ENCODE measurements at regions not wholly inside any gene's neighbourhood (a gene's known extent, or its start where the extent isn't known, plus 50 kb on each side); places are given as distances from the start of the nearest gene placed in this dataset.
A peak's percentile ranks its signal among the peaks of the same experiment; 100 is the strongest.

GRCh38 chr22:27329131-27329850 is 472.3 kb downstream of the MN1 start:
- DNase-seq = no peak

DNA sequence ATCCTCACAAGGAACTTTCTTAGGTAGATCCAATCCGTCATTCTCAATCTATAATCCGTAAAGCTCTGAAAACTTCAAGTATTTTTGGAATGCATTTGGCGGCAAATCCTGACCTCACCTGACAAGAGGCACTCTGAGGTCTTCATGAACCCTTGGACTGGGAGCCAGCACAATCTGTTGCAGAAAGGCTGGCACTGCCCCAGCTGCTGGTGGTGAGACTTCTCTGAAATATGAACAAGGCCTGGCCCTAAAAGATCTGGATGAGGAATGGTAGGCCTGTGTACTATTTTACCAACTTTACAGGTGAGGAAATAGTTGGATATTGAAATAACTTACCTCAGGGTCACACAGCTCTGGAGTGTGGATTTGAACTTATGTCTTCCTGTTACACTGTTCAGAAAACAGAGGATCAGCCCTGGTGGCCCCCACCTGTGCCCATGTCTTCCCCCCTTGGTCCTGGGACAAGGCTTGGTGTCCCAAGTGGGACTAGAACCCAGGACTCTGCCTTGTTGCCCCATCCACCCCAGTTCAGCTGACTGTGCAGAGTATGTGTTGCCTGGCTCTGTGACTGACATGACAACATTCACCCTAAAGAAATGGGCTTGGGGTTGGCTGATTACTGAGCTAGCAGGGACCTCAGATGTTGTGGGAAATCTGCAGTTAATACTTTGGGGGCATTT is 471.4 kb downstream of the MN1 start:
- DNase-seq = no peak

- peak; percentile 60 for DNase-seq
These were observed 469.9 kb downstream of the MN1 start for GRCh38 chr22:27331526-27332281.

GRCh38 chr22:27335102-27335660 is 466.4 kb downstream of the MN1 start:
- DNase-seq = no peak

GRCh38 chr22:27336151-27337090 is 465.1 kb downstream of the MN1 start:
- no peak for DNase-seq

DNA sequence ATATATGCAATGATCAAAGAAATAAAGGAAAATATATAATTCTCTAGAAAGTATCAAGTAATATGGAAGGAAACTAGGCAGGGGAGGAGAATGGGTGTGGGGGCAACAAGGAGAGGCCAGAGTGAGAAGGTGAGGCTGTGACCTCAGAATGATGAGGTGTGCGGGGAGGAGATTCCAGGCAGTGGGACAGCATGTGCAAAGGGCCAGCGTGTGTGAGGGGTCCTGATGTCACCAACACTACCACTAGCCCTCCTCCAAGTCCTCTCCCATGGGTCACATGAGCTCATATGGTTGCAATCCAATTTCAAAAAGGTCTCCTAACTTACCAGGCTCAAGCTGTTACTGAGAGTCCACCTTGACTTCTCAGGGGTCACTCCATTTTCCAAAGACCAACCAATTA is 463.9 kb downstream of the MN1 start:
- DNase-seq = no peak

DNA sequence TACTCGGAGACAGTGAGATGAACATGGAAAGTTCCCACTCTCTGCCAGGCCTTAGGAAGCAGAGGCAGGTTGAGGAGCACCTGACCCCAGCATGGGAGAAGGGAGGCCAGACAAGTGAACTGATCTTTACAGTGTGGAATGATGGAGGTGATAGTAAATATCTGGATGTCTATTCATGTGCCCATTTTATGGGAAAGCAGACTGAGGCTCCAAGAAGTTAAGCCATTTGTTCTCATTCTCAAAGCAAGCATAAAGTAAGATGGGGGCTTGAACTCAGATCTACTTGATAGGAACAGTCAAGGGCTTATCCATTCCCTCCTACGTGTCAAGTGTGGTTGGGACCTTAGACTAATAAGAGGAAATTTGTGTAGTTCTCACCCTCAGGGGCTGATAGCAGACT is 461.5 kb downstream of the MN1 start:
- DNase-seq = no peak

- no peak for DNase-seq
These were observed 457.0 kb downstream of the MN1 start for GRCh38 chr22:27344546-27344945.

DNA sequence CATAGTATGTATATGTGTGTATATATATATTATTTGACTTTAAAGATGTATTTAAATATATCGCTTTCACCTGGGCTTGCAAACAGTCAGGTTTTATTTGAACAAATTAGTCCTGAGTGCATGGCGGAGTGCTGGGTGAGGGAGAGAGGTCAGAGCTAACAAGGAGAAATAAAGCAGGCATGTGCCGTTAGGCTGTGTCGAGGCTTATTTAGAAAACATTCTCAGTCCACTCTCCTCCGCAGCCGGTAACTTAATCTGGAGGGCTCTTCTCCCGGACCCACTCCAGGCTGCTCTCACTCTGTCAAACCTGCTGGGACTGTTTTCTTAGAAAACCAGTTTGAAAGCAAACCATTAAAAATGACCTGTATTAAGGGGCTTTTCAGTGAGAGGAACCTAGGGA is 455.9 kb downstream of the MN1 start:
- DNase-seq = no peak

GRCh38 chr22:27347951-27348350 is 453.6 kb downstream of the MN1 start:
- no peak for DNase-seq

GRCh38 chr22:27348634-27349033 is 452.9 kb downstream of the MN1 start:
- DNase-seq = no peak

DNA sequence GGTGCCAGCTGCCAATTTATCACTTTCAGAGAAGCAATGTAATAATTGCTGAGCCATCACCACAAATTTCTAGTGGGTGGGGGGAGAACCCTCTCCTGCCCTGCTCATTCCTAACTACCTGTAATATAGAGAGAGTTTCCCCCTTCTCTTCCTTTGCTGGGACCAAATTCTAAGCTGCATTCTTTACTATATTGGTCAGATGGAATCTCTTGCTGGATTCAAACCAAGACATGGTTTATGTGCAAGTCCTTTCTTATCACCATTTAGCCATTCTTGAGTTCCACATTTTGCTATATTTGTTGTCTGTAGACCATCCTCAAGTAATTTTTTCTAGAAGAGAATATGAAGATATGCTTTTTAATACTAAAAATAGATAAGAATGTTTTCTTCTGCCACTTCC is 452.1 kb downstream of the MN1 start:
- DNase-seq = no peak

- no peak for DNase-seq
These were observed 451.2 kb downstream of the MN1 start for GRCh38 chr22:27350306-27350705.

DNA sequence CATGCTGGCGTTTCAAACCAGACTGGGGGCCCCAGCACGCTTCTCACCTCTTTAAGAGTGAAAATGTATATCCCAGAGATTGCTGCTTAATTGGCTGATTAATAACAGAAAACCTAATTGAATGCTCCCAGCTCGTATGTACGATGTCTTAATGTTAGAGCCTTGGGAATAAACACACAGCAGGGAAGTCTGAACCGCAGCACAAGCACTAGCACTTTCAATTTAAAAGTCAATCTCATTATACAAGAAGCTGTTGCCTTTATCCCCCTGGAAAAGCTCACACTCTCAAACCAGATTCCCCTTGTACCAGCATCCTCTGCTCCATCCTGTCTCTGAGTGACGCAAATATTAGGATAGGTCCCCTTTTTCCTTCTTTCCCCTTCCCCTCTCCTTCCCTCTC is 449.1 kb downstream of the MN1 start:
- no peak for DNase-seq

- DNase-seq = no peak
These were observed 443.3 kb downstream of the MN1 start for GRCh38 chr22:27358096-27358870.

DNA sequence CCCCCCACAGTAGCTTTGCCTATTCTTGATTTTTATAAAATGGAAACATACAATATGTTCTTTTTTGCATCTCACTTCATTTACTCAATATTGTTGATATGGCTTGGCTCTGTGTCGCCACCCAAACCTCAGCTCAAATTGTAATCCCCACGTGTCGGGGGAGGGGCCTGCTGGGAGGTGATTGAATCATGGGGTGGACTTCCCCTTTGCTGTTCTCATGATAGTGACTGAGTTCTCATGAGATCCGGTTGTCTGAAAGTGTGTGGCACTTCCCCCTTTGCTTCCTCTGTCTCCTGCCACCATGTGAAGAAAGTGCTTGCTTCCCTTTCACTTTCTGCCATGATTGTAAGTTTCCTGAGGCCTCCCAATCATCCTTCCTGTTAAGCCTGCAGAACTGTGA is 431.3 kb downstream of the MN1 start:
- peak; percentile 70 for DNase-seq

- DNase-seq = no peak
These were observed 430.6 kb downstream of the MN1 start for GRCh38 chr22:27370987-27371386.

GRCh38 chr22:27372364-27372763 is 429.2 kb downstream of the MN1 start:
- DNase-seq = no peak

- no peak for DNase-seq
These were observed 428.4 kb downstream of the MN1 start for GRCh38 chr22:27372969-27373670.

DNA sequence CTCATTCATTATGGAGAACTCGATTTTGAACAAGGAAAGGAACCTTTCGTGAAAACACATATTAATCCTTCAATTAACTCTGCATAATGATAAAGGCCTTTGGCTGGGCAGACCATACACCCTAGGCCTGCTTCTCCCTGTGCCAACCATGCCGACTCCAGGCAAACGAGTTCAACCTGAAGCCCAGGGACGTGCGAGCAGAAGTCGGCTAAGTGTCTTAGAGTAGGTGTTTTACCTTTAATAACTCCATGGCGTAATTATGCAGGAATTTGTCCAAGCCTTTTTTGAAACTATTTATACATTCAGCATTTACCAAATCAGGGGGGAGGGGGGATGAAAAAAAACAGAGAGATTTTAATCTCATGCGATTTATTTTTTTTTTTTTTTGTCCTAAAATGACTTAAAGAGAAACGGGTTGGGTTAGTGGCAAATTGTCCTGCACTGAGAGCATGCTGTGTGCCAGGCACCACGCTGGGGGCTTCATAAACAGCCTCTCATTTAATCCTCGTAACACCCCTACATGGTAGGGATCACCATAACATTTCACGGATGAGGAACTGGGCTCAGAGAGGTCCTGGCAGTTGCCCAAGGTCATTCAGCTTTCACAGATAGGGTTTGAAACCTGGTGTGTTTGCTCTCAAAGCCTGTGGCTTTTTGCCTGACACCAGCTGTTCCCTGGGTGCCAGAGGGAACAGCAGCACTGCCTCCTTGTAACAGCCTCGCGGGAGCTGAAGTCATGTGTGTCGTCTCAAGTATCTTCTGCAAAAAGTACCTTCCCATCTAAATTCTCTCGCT is 423.9 kb downstream of the MN1 start:
- DNase-seq = no peak

All from hematopoietic multipotent progenitor cell treated with erythropoietin and hydrocortisone succinate and interleukin-3 and kit ligand, for 6 days (in vitro differentiated cells).